Adipocyte (in vitro differentiated cells): ENCODE measurements at regions not wholly inside any gene's neighbourhood (a gene's known extent, or its start where the extent isn't known, plus 50 kb on each side); places are given as distances from the start of the nearest gene placed in this dataset.
A peak's percentile ranks its signal among the peaks of the same experiment; 100 is the strongest.

ENCODE experiments used
- DNase-seq: peaks from one replicate; pipeline ENCODE4 v3.0.0-alpha.2; 2015; ENCODE audit warnings: low read depth
- H3K27me3 ChIP-seq: replicated peaks from 2 replicates; pipeline ENCODE4 v1.7.0; 2013; ENCODE audit warnings: mild to moderate bottlenecking, low read length, moderate library complexity; ENCODE audit not compliant: control insufficient read depth, insufficient read depth
- H3K36me3 ChIP-seq: 2 replicates; pipeline ENCODE4 v1.7.0; 2013; ENCODE audit warnings: low read length, mild to moderate bottlenecking, moderate library complexity; ENCODE audit not compliant: control insufficient read depth, insufficient read depth, severe bottlenecking
- H3K4me1 ChIP-seq: 2 replicates; pipeline ENCODE4 v1.7.0; 2013; ENCODE audit warnings: mild to moderate bottlenecking, low read length, moderate library complexity; ENCODE audit not compliant: control insufficient read depth, insufficient read depth
- H3K4me3 ChIP-seq: 2 replicates; pipeline ENCODE4 v1.7.0; 2013; ENCODE audit warnings: mild to moderate bottlenecking, low read length, moderate library complexity
- H3K9ac ChIP-seq: 2 replicates; pipeline ENCODE4 v1.7.0; 2013; ENCODE audit warnings: mild to moderate bottlenecking, low read length, moderate library complexity
- H3K9me3 ChIP-seq: 2 replicates; pipeline ENCODE4 v1.7.0; 2013; ENCODE audit warnings: mild to moderate bottlenecking, low read length, moderate library complexity; ENCODE audit not compliant: control insufficient read depth

DNA sequence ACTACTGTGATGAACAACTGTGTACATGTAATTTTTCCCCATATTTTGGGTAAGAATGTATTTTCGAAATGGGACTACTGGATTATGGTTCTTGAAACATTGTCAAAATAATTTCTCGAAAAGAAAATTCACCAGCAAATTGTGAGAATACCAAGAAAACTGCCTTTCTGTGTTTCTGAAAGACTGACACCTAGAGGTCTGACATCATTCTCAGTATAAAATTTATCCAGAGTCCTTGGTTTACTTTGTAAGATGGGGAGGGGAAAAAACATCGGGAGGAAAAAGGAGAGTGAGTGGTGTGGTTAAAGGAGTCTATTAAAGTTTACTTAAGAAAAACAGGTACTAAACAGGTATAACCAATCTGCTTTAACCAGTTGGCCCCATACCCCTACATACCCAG lies 149.2 kb downstream of the CEP120 start:
- no peaks in the 10 kb centered on the region for H3K36me3 ChIP-seq
- no peak overlapping the region for H3K9ac ChIP-seq
- DNase-seq = peak; percentile 24
- H3K4me1 ChIP-seq = no peaks in the 10 kb centered on the region
- no peak overlapping the region for H3K4me3 ChIP-seq
- H3K9me3 ChIP-seq = no peaks in the 10 kb centered on the region
- H3K27me3 ChIP-seq = no peaks in the 10 kb centered on the region

- no peak overlapping the region for H3K9ac ChIP-seq
- no peaks in the 10 kb centered on the region for H3K36me3 ChIP-seq
- H3K27me3 ChIP-seq = no peaks in the 10 kb centered on the region
- DNase-seq = no peak
- no peak overlapping the region for H3K4me3 ChIP-seq
- no peaks in the 10 kb centered on the region for H3K4me1 ChIP-seq
- H3K9me3 ChIP-seq = no peaks in the 10 kb centered on the region
These were observed 150.1 kb downstream of the CEP120 start for GRCh38 chr5:123273095-123273494.

GRCh38 chr5:123269851-123270250 lies 153.4 kb downstream of the CEP120 start:
- Histone ChIP-seq H3K9me3 (no peaks in the 10 kb centered on the region), H3K27me3 (no peaks in the 10 kb centered on the region), H3K4me3 (no peak overlapping the region), H3K4me1 (peaks cover 11% of the 10 kb centered on the region), H3K36me3 (no peaks in the 10 kb centered on the region), H3K9ac (no peak overlapping the region)
- DNase-seq = no peak

DNA sequence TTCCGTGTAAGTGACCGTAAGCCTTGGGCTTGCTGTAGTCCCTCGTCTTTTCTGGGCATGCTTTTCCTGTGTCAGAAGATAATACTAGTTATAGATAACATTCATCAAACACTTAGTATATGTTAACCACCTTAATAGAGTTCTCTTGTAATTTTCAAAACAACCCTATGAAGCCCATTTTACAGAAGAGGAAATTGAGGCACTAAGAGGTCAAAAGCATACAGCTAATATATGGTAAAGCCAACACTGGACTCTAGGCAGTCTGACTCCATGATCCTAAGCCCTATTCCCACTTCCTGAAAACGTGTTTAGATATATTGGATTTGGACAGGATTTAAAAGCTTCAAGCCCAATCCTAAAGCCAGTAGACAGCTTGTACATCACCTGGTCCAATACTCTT lies 153.8 kb downstream of the CEP120 start:
- Histone ChIP-seq H3K4me1 (peaks cover 15% of the 10 kb centered on the region), H3K4me3 (no peak overlapping the region), H3K9me3 (no peaks in the 10 kb centered on the region), H3K27me3 (no peaks in the 10 kb centered on the region), H3K9ac (no peak overlapping the region), H3K36me3 (no peaks in the 10 kb centered on the region)
- DNase-seq = no peak

DNA sequence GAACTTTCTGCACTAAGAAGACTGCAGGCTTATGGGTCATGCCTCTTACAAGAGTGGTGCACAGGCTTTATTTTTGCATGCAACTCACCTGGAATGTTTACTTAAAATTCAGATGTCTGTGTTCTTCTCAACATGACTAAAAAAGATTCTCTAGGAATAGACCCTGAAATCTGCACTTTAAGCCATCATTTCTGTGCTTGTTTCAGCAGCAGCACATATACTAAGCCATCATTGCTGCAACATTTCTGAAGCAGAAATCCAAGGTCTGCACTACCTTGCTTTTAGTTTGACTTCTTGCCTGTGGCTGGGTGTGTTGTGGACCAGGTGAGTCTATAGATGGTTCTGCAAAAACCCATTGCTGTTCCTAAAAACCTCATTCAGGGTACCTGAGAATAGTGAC lies 156.8 kb downstream of the CEP120 start:
- no peaks in the 10 kb centered on the region for H3K27me3 ChIP-seq
- DNase-seq = no peak
- no peaks in the 10 kb centered on the region for H3K9me3 ChIP-seq
- H3K36me3 ChIP-seq = no peaks in the 10 kb centered on the region
- no peak overlapping the region for H3K9ac ChIP-seq
- H3K4me1 ChIP-seq = peaks cover 34% of the 10 kb centered on the region
- H3K4me3 ChIP-seq = no peak overlapping the region

DNA sequence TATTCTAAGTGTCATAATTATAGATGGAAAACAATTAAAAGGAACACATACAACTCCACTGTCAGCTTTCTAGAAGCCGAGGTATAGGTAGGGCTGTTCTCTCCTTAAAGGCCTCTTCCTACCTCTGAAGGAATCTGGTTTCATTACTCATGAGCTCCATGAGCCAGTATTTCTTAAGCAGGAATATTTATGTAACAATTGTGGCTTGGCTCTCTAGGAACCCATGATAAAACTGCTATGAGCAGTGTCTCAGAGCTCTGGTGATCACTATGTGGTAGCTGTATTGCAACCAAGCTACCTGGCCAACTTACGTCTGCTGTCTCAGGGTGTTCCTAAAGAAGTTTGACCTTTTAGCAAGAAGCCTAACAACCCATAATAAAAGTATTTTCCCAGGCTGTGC lies 157.7 kb downstream of the CEP120 start:
- H3K4me3 ChIP-seq = no peak overlapping the region
- H3K9me3 ChIP-seq = no peaks in the 10 kb centered on the region
- peaks cover 34% of the 10 kb centered on the region for H3K4me1 ChIP-seq
- no peak overlapping the region for H3K9ac ChIP-seq
- no peaks in the 10 kb centered on the region for H3K36me3 ChIP-seq
- DNase-seq = peak; percentile 43
- H3K27me3 ChIP-seq = no peaks in the 10 kb centered on the region

- H3K27me3 ChIP-seq = no peaks in the 10 kb centered on the region
- DNase-seq = no peak
- H3K36me3 ChIP-seq = no peaks in the 10 kb centered on the region
- H3K4me3 ChIP-seq = no peak overlapping the region
- H3K9me3 ChIP-seq = no peaks in the 10 kb centered on the region
- peaks cover 34% of the 10 kb centered on the region for H3K4me1 ChIP-seq
- no peak overlapping the region for H3K9ac ChIP-seq
These were observed 158.8 kb downstream of the CEP120 start for GRCh38 chr5:123264394-123264793.

GRCh38 chr5:123263859-123264258 lies 159.3 kb downstream of the CEP120 start:
- no peak overlapping the region for H3K9ac ChIP-seq
- no peaks in the 10 kb centered on the region for H3K9me3 ChIP-seq
- no peaks in the 10 kb centered on the region for H3K27me3 ChIP-seq
- H3K36me3 ChIP-seq = no peaks in the 10 kb centered on the region
- no peak overlapping the region for H3K4me3 ChIP-seq
- H3K4me1 ChIP-seq = peaks cover 34% of the 10 kb centered on the region
- DNase-seq = no peak

DNA sequence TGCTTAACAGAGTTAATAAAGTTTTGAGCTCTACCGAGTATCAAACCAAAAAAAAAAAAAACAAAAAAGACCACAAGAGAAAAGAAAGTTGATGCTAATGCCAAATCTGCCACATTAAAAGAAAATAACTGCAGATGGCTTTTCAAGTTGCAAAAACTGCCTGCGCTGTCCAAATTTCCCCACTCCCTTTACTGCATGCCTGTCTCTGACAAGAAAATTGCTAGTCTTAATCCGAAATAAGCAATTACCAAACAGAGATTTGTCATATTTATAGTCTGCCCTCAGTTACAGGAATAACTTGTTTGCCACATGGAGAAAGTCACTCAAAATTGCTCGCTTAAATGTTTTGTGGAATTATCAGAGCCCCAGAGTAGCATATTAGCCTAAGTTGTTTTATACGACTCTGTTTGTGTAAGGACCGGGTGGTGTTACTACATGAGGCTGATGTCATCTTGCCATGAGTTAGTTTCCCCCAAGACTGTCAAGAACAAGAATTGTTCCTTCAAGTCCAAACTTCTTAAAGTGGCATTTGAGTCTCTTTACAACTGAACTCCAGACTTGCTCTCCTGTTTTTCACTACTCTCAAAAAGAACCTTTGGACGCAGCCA lies 160.9 kb downstream of the CEP120 start:
- no peak overlapping the region for H3K4me3 ChIP-seq
- H3K9ac ChIP-seq = no peak overlapping the region
- peak; percentile 11 for DNase-seq
- H3K36me3 ChIP-seq = no peaks in the 10 kb centered on the region
- no peaks in the 10 kb centered on the region for H3K9me3 ChIP-seq
- H3K4me1 ChIP-seq = peaks cover 34% of the 10 kb centered on the region
- H3K27me3 ChIP-seq = no peaks in the 10 kb centered on the region

- Histone ChIP-seq H3K27me3 (no peaks in the 10 kb centered on the region), H3K4me3 (no peak overlapping the region), H3K9ac (no peak overlapping the region), H3K4me1 (peaks cover 34% of the 10 kb centered on the region), H3K9me3 (peaks cover 4% of the 10 kb centered on the region), H3K36me3 (no peaks in the 10 kb centered on the region)
- no peak for DNase-seq
These were observed 161.5 kb downstream of the CEP120 start for GRCh38 chr5:123261752-123262151.

- H3K9me3 ChIP-seq = peaks cover 2% of the 10 kb centered on the region
These were observed 160.4 kb downstream of the PRDM6 start for GRCh38 chr5:123249446-123249845.

GRCh38 chr5:123245689-123246088 lies 156.6 kb downstream of the PRDM6 start:
- no peaks in the 10 kb centered on the region for H3K9me3 ChIP-seq
- DNase-seq = no peak
- no peaks in the 10 kb centered on the region for H3K27me3 ChIP-seq
- H3K9ac ChIP-seq = no peak overlapping the region
- no peaks in the 10 kb centered on the region for H3K36me3 ChIP-seq
- H3K4me3 ChIP-seq = no peak overlapping the region
- H3K4me1 ChIP-seq = peaks cover 10% of the 10 kb centered on the region

More at GRCh38 chr5:123249446-123249845, 160.4 kb downstream of the PRDM6 start:
- Histone ChIP-seq H3K27me3 (no peaks in the 10 kb centered on the region), H3K4me3 (no peak overlapping the region), H3K4me1 (peaks cover 5% of the 10 kb centered on the region), H3K36me3 (no peaks in the 10 kb centered on the region), H3K9ac (no peak overlapping the region)
- no peak for DNase-seq
